CD4-positive, CD25-positive, alpha-beta regulatory T cell (primary cell): ENCODE measurements at regions not wholly inside any gene's neighbourhood (a gene's known extent, or its start where the extent isn't known, plus 50 kb on each side); places are given as distances from the start of the nearest gene placed in this dataset.

Experiments used
- ATAC-seq, 2 donors: fragments of 150-1000 bp; cut with Tn5 transposase; one replicate each; pipeline ENCODE4 v1.10.0; 2021; ENCODE audit warnings: low read depth in 2 of 2, moderate number of reproducible peaks in 2 of 2, moderate library complexity in 1 of 2
- DNase-seq, 3 donors: peaks; one replicate each; pipeline versions ENCODE4 v3.0.0 to v3.0.0-alpha.2; 2012 to 2022; ENCODE audit warnings: mixed read lengths in 1 of 3
- H3K27ac ChIP-seq: one replicate; pipeline ENCODE4 v1.7.0; 2013; ENCODE audit warnings: mild to moderate bottlenecking, low read length; ENCODE audit not compliant: insufficient read depth, poor library complexity, severe bottlenecking
- H3K27me3 ChIP-seq: one replicate; pipeline ENCODE4 v1.7.0; 2013; ENCODE audit warnings: low read length; ENCODE audit not compliant: control insufficient read depth, insufficient read depth
- H3K36me3 ChIP-seq: one replicate; pipeline ENCODE4 v1.7.0; 2013; ENCODE audit warnings: mild to moderate bottlenecking, low read length, moderate library complexity; ENCODE audit not compliant: control insufficient read depth, insufficient read depth
- H3K4me1 ChIP-seq: 2 replicates; pipeline ENCODE4 v1.7.0; 2013; ENCODE audit warnings: mild to moderate bottlenecking, low read length; ENCODE audit not compliant: insufficient read depth, control insufficient read depth, poor library complexity, severe bottlenecking
- H3K4me3 ChIP-seq: one replicate; pipeline ENCODE4 v1.7.0; 2013; ENCODE audit warnings: low read depth, mild to moderate bottlenecking, low read length, moderate library complexity
- H3K9me3 ChIP-seq, 2 experiments: 1 replicate in 1 of 2; 2 replicates in 1 of 2; pipeline ENCODE4 v1.7.0; 2013; ENCODE audit warnings: low read length in 2 of 2, mild to moderate bottlenecking in 1 of 2, moderate library complexity in 1 of 2; ENCODE audit not compliant: control insufficient read depth in 2 of 2
- H3K27ac Mint-ChIP-seq, 3 donors: one replicate each; pipeline ENCODE4 v1.8.0; 2020 to 2022; ENCODE audit warnings: mild to moderate bottlenecking in 3 of 3, mixed read lengths in 3 of 3, moderate library complexity in 2 of 3
- H3K27me3 Mint-ChIP-seq: one replicate; pipeline ENCODE4 v1.8.0; 2022; ENCODE audit warnings: mild to moderate bottlenecking, mixed read lengths
- H3K36me3 Mint-ChIP-seq: one replicate; pipeline ENCODE4 v1.8.0; 2020; ENCODE audit warnings: mixed read lengths
- H3K4me1 Mint-ChIP-seq, 4 donors: one replicate each; pipeline ENCODE4 v1.8.0; 2020 to 2022; ENCODE audit warnings: mixed read lengths in 4 of 4, mild to moderate bottlenecking in 1 of 4
- H3K4me3 Mint-ChIP-seq, 4 donors: one replicate each; pipeline ENCODE4 v1.8.0; 2020 to 2022; ENCODE audit warnings: mild to moderate bottlenecking in 4 of 4, mixed read lengths in 4 of 4, moderate library complexity in 3 of 4
- H3K9me3 Mint-ChIP-seq, 7 donors: one replicate each; pipeline ENCODE4 v1.8.0; 2020 to 2022; ENCODE audit warnings: mixed read lengths in 7 of 7, mild to moderate bottlenecking in 3 of 7, moderate library complexity in 2 of 7

GRCh38 chr15:31786360-31786759, 244.0 kb upstream of the CHRNA7 start:
- Histone ChIP-seq H3K4me3 (no peak overlapping the region), H3K4me1 (no peaks in the 10 kb centered on the region), H3K36me3 (no peaks in the 10 kb centered on the region), H3K27ac (no peak overlapping the region), H3K9me3 (no peaks in the 10 kb centered on the region), H3K27me3 (no peaks in the 10 kb centered on the region)
- no peaks in the 10 kb centered on the region for H3K4me1 Mint-ChIP-seq
- no peak overlapping the region for H3K27ac Mint-ChIP-seq
- H3K4me3 Mint-ChIP-seq: no peak overlapping the region
- H3K36me3 Mint-ChIP-seq: no peaks in the 10 kb centered on the region
- DNase-seq (no peak), ATAC-seq (no peak)
- peaks cover 0 to 4% (median 0%) of the 10 kb centered on the region in 7 donors for H3K9me3 Mint-ChIP-seq
- no peaks in the 10 kb centered on the region for H3K27me3 Mint-ChIP-seq

GRCh38 chr15:31788104-31788503, 242.2 kb upstream of the CHRNA7 start:
- no peak overlapping the region for H3K27ac Mint-ChIP-seq
- H3K27me3 Mint-ChIP-seq: no peaks in the 10 kb centered on the region
- Histone ChIP-seq H3K4me1 (no peaks in the 10 kb centered on the region), H3K27ac (no peak overlapping the region), H3K36me3 (no peaks in the 10 kb centered on the region), H3K4me3 (no peak overlapping the region), H3K27me3 (no peaks in the 10 kb centered on the region), H3K9me3 (no peaks in the 10 kb centered on the region)
- no peaks in the 10 kb centered on the region for H3K4me1 Mint-ChIP-seq
- no peaks in the 10 kb centered on the region for H3K36me3 Mint-ChIP-seq
- DNase-seq: no peak
- peaks cover 0 to 4% (median 0%) of the 10 kb centered on the region in 7 donors for H3K9me3 Mint-ChIP-seq
- no peak overlapping the region for H3K4me3 Mint-ChIP-seq
- no peak for ATAC-seq

GRCh38 chr15:31792611-31793199, 237.6 kb upstream of the CHRNA7 start:
- Histone ChIP-seq H3K4me3 (no peak overlapping the region), H3K36me3 (no peaks in the 10 kb centered on the region), H3K27ac (no peak overlapping the region), H3K9me3 (no peaks in the 10 kb centered on the region), H3K27me3 (no peaks in the 10 kb centered on the region), H3K4me1 (no peaks in the 10 kb centered on the region)
- ATAC-seq (no peak), DNase-seq (no peak)
- Mint-ChIP-seq H3K36me3 (no peaks in the 10 kb centered on the region), H3K9me3 (no peaks in the 10 kb centered on the region), H3K27me3 (no peaks in the 10 kb centered on the region), H3K4me3 (no peak overlapping the region), H3K27ac (no peak overlapping the region), H3K4me1 (no peaks in the 10 kb centered on the region)

GRCh38 chr15:31799319-31799714, 231.0 kb upstream of the CHRNA7 start:
- Histone ChIP-seq H3K9me3 (no peaks in the 10 kb centered on the region), H3K27ac (no peak overlapping the region), H3K4me3 (no peak overlapping the region), H3K4me1 (no peaks in the 10 kb centered on the region), H3K27me3 (no peaks in the 10 kb centered on the region), H3K36me3 (no peaks in the 10 kb centered on the region)
- Mint-ChIP-seq H3K4me1 (no peaks in the 10 kb centered on the region), H3K27ac (no peak overlapping the region), H3K27me3 (no peaks in the 10 kb centered on the region), H3K4me3 (no peak overlapping the region), H3K36me3 (no peaks in the 10 kb centered on the region), H3K9me3 (no peaks in the 10 kb centered on the region)
- DNase-seq (no peak), ATAC-seq (no peak)

GRCh38 chr15:31799715-31800321, 230.5 kb upstream of the CHRNA7 start:
- Mint-ChIP-seq H3K27me3 (no peaks in the 10 kb centered on the region), H3K36me3 (no peaks in the 10 kb centered on the region), H3K4me3 (no peak overlapping the region), H3K27ac (no peak overlapping the region), H3K4me1 (no peaks in the 10 kb centered on the region), H3K9me3 (no peaks in the 10 kb centered on the region)
- H3K27me3 ChIP-seq: no peaks in the 10 kb centered on the region
- ATAC-seq (no peak), DNase-seq (no peak)
- H3K36me3 ChIP-seq: no peaks in the 10 kb centered on the region
- H3K9me3 ChIP-seq: no peaks in the 10 kb centered on the region
- H3K27ac ChIP-seq: no peak overlapping the region
- H3K4me1 ChIP-seq: no peaks in the 10 kb centered on the region
- H3K4me3 ChIP-seq: no peak overlapping the region

GRCh38 chr15:31801152-31801551, 229.2 kb upstream of the CHRNA7 start:
- Mint-ChIP-seq H3K36me3 (no peaks in the 10 kb centered on the region), H3K4me3 (no peak overlapping the region), H3K4me1 (no peaks in the 10 kb centered on the region), H3K27me3 (no peaks in the 10 kb centered on the region), H3K27ac (no peak overlapping the region), H3K9me3 (no peaks in the 10 kb centered on the region)
- H3K9me3 ChIP-seq: no peaks in the 10 kb centered on the region
- no peaks in the 10 kb centered on the region for H3K4me1 ChIP-seq
- H3K4me3 ChIP-seq: no peak overlapping the region
- no peak for DNase-seq
- H3K27me3 ChIP-seq: no peaks in the 10 kb centered on the region
- ATAC-seq: no peak
- H3K27ac ChIP-seq: no peak overlapping the region
- no peaks in the 10 kb centered on the region for H3K36me3 ChIP-seq

GRCh38 chr15:31802761-31803160, 227.6 kb upstream of the CHRNA7 start:
- H3K4me3 ChIP-seq: no peak overlapping the region
- ATAC-seq: no peak
- Mint-ChIP-seq H3K27me3 (no peaks in the 10 kb centered on the region), H3K36me3 (no peaks in the 10 kb centered on the region), H3K4me1 (no peaks in the 10 kb centered on the region), H3K9me3 (no peaks in the 10 kb centered on the region), H3K27ac (no peak overlapping the region), H3K4me3 (no peak overlapping the region)
- H3K36me3 ChIP-seq: no peaks in the 10 kb centered on the region
- no peaks in the 10 kb centered on the region for H3K27me3 ChIP-seq
- no peaks in the 10 kb centered on the region for H3K4me1 ChIP-seq
- DNase-seq: no peak
- no peaks in the 10 kb centered on the region for H3K9me3 ChIP-seq
- H3K27ac ChIP-seq: no peak overlapping the region

- no peak overlapping the region for H3K4me3 ChIP-seq
- no peaks in the 10 kb centered on the region for H3K36me3 ChIP-seq
- H3K27me3 ChIP-seq: no peaks in the 10 kb centered on the region
- ATAC-seq (no peak), DNase-seq (no peak)
- Mint-ChIP-seq H3K4me1 (no peaks in the 10 kb centered on the region), H3K4me3 (no peak overlapping the region), H3K27ac (no peak overlapping the region), H3K9me3 (no peaks in the 10 kb centered on the region), H3K27me3 (no peaks in the 10 kb centered on the region), H3K36me3 (no peaks in the 10 kb centered on the region)
- no peaks in the 10 kb centered on the region for H3K4me1 ChIP-seq
- H3K9me3 ChIP-seq: no peaks in the 10 kb centered on the region
- H3K27ac ChIP-seq: no peak overlapping the region
Observed at GRCh38 chr15:31803388-31803884, 226.9 kb upstream of the CHRNA7 start.
